HUES6 (cell line): ENCODE measurements at regions not wholly inside any gene's neighbourhood (a gene's known extent, or its start where the extent isn't known, plus 50 kb on each side); places are given as distances from the start of the nearest gene placed in this dataset.

Source experiments
- H3K27ac ChIP-seq: 2 replicates; pipeline ENCODE4 v1.7.0; 2013; ENCODE audit warnings: low read depth, mild to moderate bottlenecking, low read length, inconsistent platforms
- H3K27me3 ChIP-seq: 2 replicates; pipeline ENCODE4 v1.6.1; 2013; ENCODE audit warnings: low read length; ENCODE audit not compliant: control insufficient read depth, insufficient read depth
- H3K36me3 ChIP-seq: 2 replicates; pipeline ENCODE4 v1.6.1; 2013; ENCODE audit warnings: low read length; ENCODE audit not compliant: control insufficient read depth, insufficient read depth
- H3K4me1 ChIP-seq: 2 replicates; pipeline ENCODE4 v1.6.1; 2013; ENCODE audit warnings: low read length; ENCODE audit not compliant: control insufficient read depth, insufficient read depth
- H3K4me3 ChIP-seq: 2 replicates; pipeline ENCODE4 v1.5.1; 2013; ENCODE audit warnings: low read depth, low read length
- H3K9ac ChIP-seq: one replicate; pipeline ENCODE4 v1.6.1; 2013; ENCODE audit warnings: mild to moderate bottlenecking, low read length
- H3K9me3 ChIP-seq: 2 replicates; pipeline ENCODE4 v1.6.1; 2013; ENCODE audit warnings: low read depth, low read length; ENCODE audit not compliant: control insufficient read depth, insufficient read depth

DNA sequence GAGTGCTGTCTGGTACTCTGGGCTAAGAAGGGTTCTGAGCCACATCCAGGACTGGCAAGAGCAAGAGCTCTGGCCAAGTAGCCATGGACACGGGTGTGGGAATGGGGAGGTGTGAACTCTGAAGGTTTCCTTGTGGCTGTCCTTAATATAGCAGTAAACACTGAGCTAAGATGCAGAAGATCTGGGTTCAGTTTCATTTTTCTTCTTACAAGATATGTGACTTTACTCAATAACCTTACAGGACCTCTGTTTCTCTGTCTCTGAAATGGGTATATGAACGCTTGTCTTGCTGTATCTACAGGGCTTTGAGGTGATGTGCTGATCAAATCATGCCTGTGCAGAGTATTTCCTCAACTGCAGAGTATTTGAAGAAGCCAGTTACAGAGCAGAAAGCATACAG lies 521.2 kb downstream of the VRK1 start:
- Histone ChIP-seq H3K27me3 (no peaks in the 10 kb centered on the region), H3K9ac (no peak overlapping the region), H3K27ac (no peak overlapping the region), H3K36me3 (no peaks in the 10 kb centered on the region), H3K4me3 (no peak overlapping the region), H3K9me3 (peaks cover 8% of the 10 kb centered on the region; the same call in 1 of the 2 replicates), H3K4me1 (no peaks in the 10 kb centered on the region)

DNA sequence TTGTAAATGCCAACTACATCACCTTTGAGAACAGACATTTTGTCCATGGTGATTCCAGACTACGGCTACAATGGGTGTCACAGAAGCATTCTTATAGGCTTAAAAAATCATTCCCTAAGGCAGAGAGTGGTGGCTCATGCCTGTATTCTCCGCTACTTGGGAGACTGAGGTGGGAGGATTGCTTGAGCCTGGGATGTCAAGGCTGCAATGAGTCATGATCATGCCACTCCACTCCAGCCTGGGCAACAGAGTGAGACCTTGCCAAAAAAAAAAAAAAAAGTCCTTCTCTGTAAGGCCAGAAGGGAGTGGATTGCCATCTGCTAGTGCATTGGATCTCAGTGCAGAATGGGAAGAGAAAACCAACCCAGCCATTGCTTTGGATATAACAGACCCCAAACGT lies 522.5 kb downstream of the VRK1 start:
- Histone ChIP-seq H3K27me3 (no peaks in the 10 kb centered on the region), H3K9ac (no peak overlapping the region), H3K4me1 (no peaks in the 10 kb centered on the region), H3K36me3 (no peaks in the 10 kb centered on the region), H3K9me3 (no peaks in the 10 kb centered on the region), H3K4me3 (no peak overlapping the region), H3K27ac (no peak overlapping the region)

DNA sequence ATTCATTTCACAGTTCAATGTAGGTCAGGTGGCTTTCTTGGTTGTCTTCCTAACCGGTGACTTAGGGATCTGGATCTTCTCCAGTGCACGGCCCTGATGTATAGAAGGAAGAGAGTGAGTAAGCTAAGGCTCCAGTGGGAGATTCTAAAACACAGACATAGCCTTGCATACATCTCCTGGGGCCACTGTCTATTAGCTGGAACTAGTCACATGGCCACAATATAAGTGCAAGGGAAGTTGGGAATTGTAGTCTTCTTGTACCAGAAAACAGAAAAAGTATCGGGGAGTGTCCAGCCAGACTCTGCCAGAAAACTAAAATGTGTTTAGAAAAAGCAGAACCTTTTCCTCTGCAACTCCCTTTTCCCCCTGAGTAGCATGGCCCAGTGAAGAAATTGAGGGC lies 531.6 kb downstream of the VRK1 start:
- no peaks in the 10 kb centered on the region for H3K27me3 ChIP-seq
- H3K4me1 ChIP-seq: peaks cover 4% of the 10 kb centered on the region; the same call in 1 of the 2 replicates
- no peak overlapping the region for H3K27ac ChIP-seq
- no peak overlapping the region for H3K9ac ChIP-seq
- no peaks in the 10 kb centered on the region for H3K36me3 ChIP-seq
- H3K9me3 ChIP-seq: no peaks in the 10 kb centered on the region
- H3K4me3 ChIP-seq: no peak overlapping the region

DNA sequence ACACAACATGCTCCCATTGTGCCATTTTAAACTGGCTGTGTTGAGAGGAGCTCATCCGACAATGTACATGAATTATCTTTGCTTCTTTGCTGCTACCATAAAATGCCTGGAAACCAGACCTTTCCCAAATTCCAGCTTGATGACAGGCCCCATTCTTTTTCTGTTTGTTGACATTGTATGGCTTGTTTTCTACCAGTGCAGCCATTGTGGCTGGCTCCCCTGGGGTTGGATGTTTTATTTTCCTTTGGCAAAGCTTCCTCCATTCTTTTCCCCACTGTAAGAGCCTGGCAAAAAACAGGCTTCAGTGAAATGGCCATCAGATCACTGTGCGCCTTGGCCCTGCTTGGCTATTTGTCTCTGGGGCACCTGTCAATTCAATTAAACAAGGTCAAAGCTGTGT lies 532.5 kb downstream of the VRK1 start:
- Histone ChIP-seq H3K27ac (no peak overlapping the region; the same call in 1 of the 2 replicates), H3K36me3 (no peaks in the 10 kb centered on the region), H3K27me3 (no peaks in the 10 kb centered on the region), H3K4me1 (peaks cover 4% of the 10 kb centered on the region; the same call in 1 of the 2 replicates), H3K4me3 (no peak overlapping the region), H3K9ac (no peak overlapping the region), H3K9me3 (no peaks in the 10 kb centered on the region)

DNA sequence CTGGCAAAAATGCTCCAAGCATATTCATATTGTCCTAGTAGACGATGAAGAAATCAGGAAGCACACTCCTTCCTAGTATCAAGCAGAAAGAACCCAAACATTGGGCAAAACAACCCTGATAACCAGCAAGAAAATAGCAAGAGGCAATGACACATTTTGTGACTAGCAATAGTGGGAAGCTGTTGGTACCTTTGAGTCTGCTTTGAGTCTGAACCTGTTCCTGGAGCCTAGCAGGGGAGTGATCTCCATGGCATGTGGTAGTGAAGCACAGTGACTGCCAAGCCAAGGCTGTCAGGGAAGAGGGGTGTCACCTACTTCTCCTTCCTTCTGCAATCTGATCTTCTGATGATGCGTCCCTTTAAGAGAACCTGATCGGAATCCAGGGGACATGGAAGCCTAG lies 533.9 kb downstream of the VRK1 start:
- H3K4me1 ChIP-seq: peaks cover 4% of the 10 kb centered on the region; the same call in 1 of the 2 replicates
- H3K36me3 ChIP-seq: no peaks in the 10 kb centered on the region
- H3K9me3 ChIP-seq: no peaks in the 10 kb centered on the region
- H3K9ac ChIP-seq: no peak overlapping the region
- H3K27me3 ChIP-seq: no peaks in the 10 kb centered on the region
- no peak overlapping the region for H3K27ac ChIP-seq
- no peak overlapping the region for H3K4me3 ChIP-seq

DNA sequence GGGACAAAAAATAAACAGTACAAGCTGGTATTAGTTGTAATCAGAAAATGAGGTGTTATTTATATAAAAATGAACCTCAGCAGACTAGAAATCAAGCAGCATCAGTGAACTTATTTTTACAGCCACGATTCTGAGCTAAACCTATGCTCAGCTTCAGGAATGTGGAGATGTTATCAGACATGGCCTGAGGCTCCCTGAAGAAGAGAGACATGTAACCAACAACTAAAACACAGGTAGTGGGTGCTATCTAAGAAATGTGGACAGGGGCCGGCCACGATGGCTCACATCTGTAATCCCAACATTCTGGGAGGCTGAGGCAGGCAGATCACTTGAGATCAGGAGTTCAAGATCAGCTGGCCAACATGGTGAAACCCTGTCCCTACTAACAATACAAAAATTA lies 534.3 kb downstream of the VRK1 start:
- H3K36me3 ChIP-seq: no peaks in the 10 kb centered on the region
- no peak overlapping the region for H3K4me3 ChIP-seq
- H3K4me1 ChIP-seq: peaks cover 4% of the 10 kb centered on the region; the same call in 1 of the 2 replicates
- H3K9me3 ChIP-seq: no peaks in the 10 kb centered on the region
- H3K27me3 ChIP-seq: no peaks in the 10 kb centered on the region
- no peak overlapping the region for H3K27ac ChIP-seq
- no peak overlapping the region for H3K9ac ChIP-seq

DNA sequence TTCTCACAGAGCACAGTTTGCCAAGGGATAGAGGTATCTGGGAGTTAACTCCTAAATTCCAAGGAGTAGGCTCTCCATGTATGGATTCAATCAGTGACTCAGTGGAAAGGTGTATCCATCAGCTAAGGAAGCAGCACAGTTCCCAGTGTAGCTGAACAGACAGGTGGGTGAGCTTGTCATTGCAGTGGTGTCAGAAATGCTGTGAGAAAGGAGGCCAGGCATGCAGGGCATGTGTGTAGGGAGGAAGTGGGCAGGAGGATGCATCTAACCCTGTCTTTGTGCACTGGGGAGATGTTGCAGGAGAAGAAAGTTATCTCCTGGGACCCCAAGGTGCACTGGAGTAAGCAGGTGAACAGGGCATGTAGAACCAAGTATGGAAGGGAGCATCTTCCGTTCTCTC lies 539.0 kb downstream of the VRK1 start:
- Histone ChIP-seq H3K9ac (no peak overlapping the region), H3K4me3 (no peak overlapping the region), H3K9me3 (peaks cover 29% of the 10 kb centered on the region), H3K36me3 (no peaks in the 10 kb centered on the region), H3K4me1 (no peaks in the 10 kb centered on the region), H3K27me3 (no peaks in the 10 kb centered on the region), H3K27ac (no peak overlapping the region)

DNA sequence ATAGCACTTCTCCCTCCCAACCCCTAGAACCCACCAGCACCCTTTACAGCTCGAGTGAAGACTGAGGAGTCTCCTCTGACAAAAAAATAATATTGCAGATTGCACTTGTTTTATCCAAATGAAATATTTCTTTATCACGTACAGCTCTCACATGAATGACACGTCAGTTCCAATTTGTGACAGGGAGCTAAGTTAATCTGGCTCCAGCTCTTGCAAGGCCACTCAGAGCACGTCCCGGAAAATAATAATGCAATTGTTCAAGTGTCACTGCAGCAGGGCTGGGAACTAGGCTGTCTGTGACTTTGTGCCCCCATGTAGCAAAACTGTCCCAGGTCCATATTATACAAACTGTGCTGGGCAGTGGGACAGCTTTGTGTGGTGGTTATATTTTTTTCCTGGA lies 539.6 kb downstream of the VRK1 start:
- Histone ChIP-seq H3K9ac (no peak overlapping the region), H3K9me3 (peaks cover 29% of the 10 kb centered on the region)

DNA sequence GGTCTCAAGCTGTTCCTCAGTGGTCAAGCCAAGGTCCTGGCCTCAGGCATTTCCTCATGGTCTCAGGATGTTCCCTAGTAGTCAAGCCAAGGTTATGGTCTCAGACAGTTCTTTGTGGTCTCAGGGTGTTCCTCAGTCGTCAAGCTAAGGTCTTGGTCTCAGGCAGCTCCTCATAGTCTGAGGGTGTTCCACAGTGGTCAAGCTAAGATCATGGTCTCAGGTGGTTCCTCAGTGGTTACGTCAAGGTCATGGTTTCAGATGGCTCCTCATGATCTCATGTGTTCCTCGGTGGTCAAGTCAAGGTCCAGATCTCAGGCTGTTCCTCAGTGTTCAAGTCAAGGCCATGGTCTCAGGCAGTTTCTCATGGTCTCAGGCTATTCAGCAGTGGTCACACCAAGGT lies 540.1 kb downstream of the VRK1 start:
- Histone ChIP-seq H3K36me3 (no peaks in the 10 kb centered on the region), H3K4me1 (no peaks in the 10 kb centered on the region), H3K4me3 (no peak overlapping the region), H3K27ac (no peak overlapping the region), H3K9ac (no peak overlapping the region), H3K27me3 (no peaks in the 10 kb centered on the region), H3K9me3 (peaks cover 29% of the 10 kb centered on the region)

More for the DNA sequence above, 539.6 kb downstream of the VRK1 start:
- Histone ChIP-seq H3K27ac (no peak overlapping the region), H3K36me3 (no peaks in the 10 kb centered on the region), H3K27me3 (no peaks in the 10 kb centered on the region), H3K4me1 (no peaks in the 10 kb centered on the region), H3K4me3 (no peak overlapping the region)

DNA sequence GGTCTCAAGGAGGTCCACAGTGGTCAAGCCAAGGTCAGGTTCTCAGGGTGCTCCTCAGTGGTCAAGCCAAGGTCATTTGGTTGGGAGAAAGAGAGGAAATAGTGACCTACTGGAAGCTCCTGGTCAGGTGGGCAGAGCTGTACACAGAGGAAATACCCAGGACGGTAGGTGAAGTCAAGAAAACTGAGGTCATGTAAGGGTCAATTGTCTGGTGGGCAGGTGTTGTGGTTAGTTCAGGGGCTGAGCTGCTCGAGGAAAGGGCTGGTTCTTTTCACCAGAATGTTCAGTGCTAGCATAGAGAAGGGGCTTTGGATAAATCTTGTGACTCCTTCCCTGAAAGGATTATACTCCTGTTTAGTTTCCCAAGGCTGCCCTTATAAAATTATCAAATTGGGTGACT lies 540.5 kb downstream of the VRK1 start:
- no peak overlapping the region for H3K4me3 ChIP-seq
- H3K9me3 ChIP-seq: peaks cover 29% of the 10 kb centered on the region
- no peaks in the 10 kb centered on the region for H3K4me1 ChIP-seq
- no peak overlapping the region for H3K27ac ChIP-seq
- no peak overlapping the region for H3K9ac ChIP-seq
- H3K36me3 ChIP-seq: no peaks in the 10 kb centered on the region
- H3K27me3 ChIP-seq: no peaks in the 10 kb centered on the region

DNA sequence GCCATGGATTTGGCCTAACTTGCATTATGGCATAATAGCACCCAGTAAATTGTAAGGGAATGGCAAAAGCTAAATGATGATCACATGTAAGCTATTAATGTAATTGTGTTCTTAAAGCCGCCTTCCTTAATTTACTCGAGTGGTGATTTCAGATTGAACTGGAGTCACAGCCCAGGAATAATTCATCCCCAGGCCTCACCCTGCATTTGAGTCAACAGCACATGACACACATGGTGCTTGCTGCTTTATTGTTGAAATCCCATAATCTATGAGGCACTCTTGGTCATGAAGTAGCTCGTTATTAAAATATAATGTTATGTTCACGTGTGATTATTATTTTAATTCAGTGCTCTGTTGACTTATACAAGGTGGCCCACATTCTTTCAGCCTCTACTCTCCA lies 547.5 kb downstream of the VRK1 start:
- H3K27me3 ChIP-seq: no peaks in the 10 kb centered on the region
- H3K4me3 ChIP-seq: no peak overlapping the region
- no peaks in the 10 kb centered on the region for H3K36me3 ChIP-seq
- no peaks in the 10 kb centered on the region for H3K4me1 ChIP-seq
- peaks cover 11% of the 10 kb centered on the region for H3K9me3 ChIP-seq
- H3K9ac ChIP-seq: no peak overlapping the region
- H3K27ac ChIP-seq: no peak overlapping the region

DNA sequence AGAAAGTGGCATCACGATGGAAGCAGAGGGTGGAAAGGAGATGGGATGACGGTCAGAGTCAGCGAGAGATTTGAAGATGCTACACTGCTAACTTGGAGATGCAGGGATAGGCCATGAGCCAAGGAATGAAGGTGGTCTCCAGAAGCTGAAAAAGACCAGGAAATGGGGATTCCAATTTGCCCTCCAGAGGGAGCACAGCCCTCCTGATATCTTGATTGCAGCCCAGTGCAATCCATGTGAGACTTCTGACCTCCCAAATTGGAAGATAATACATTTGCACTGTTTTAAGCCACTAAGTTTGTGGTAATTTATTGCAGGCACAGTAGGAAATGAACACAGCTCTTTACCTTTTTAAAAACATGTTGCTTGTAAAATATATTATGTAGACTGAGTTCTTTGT lies 549.5 kb downstream of the VRK1 start:
- H3K27ac ChIP-seq: no peak overlapping the region
- no peaks in the 10 kb centered on the region for H3K9me3 ChIP-seq
- H3K4me1 ChIP-seq: no peaks in the 10 kb centered on the region
- H3K36me3 ChIP-seq: no peaks in the 10 kb centered on the region
- no peak overlapping the region for H3K4me3 ChIP-seq
- no peaks in the 10 kb centered on the region for H3K27me3 ChIP-seq
- no peak overlapping the region for H3K9ac ChIP-seq
